ENCODE measurements at regions not wholly inside any gene's neighbourhood (a gene's known extent, or its start where the extent isn't known, plus 50 kb on each side); places are given as distances from the start of the nearest gene placed in this dataset.
"Not testable (repeated sequence)": the region's sequence is repeated elsewhere in the genome, so short reads cannot be mapped to it uniquely, and the experiment has no call there.

- WGBS, 10 experiments = 10 to 93% (median 67%) methylated on average over 3 to 5 of the region's 6 CpGs; no CpG with 5 or more reads in 5 of the 10 experiments
- H3K4me3 ChIP-seq = no peak overlapping the region
- H3K27ac ChIP-seq = no peak overlapping the region
- ATAC-seq (replicated peaks in 6 of 8) = peak in 2 of 8 experiments; percentile 43 to 58
- H3K4me1 ChIP-seq (replicated peaks in 1 of 2) = peaks cover 0 to 6% of the 10 kb centered on the region in 2 donors
- in situ Hi-C loops (cut with MboI; ENCODE audit: low pct_unique_long_range_greater_than_20kb in 2 of 9, low sequenced_read_pairs in 9 of 9, unreplicated experiment in 9 of 9) = no loop called here
Measured at GRCh38 chr4:188434643-188435042, 295.4 kb downstream of the TRIML1 start.

- Histone ChIP-seq H3K4me1 (replicated peaks in 1 of 2) (peaks cover 0 to 6% of the 10 kb centered on the region in 2 donors), H3K4me3 (no peak overlapping the region), H3K27ac (no peak overlapping the region)
- 20 to 100% (median 84%) methylated on average over 1 to 4 of the region's 4 CpGs for WGBS, 10 experiments
- in situ Hi-C loops (cut with MboI; ENCODE audit: low pct_unique_long_range_greater_than_20kb in 2 of 9, low sequenced_read_pairs in 9 of 9, unreplicated experiment in 9 of 9) = no loop called here
- no peak for ATAC-seq (replicated peaks in 6 of 8)
Measured at GRCh38 chr4:188435381-188435780, 296.1 kb downstream of the TRIML1 start.

- WGBS, 10 experiments = 0 to 100% (median 60%) methylated on average over 1 to 5 of the region's 5 CpGs; no CpG with 5 or more reads in 2 of the 10 experiments
- Histone ChIP-seq H3K4me1 (replicated peaks in 1 of 2) (peaks cover 0 to 6% of the 10 kb centered on the region in 2 donors), H3K4me3 (no peak overlapping the region), H3K27ac (no peak overlapping the region)
- in situ Hi-C loops (cut with MboI; ENCODE audit: low pct_unique_long_range_greater_than_20kb in 2 of 9, low sequenced_read_pairs in 9 of 9, unreplicated experiment in 9 of 9) = no loop called here
- ATAC-seq (replicated peaks in 6 of 8) = no peak
Measured at GRCh38 chr4:188437535-188437934, 298.3 kb downstream of the TRIML1 start.

- 10 to 100% (median 80%) methylated on average over 1 to 5 of the region's 5 CpGs; no CpG with 5 or more reads in 1 of the 10 experiments for WGBS, 10 experiments
- H3K27ac ChIP-seq; H3K4me1 ChIP-seq (replicated peaks in 1 of 2); in situ Hi-C loops (cut with MboI; ENCODE audit: low pct_unique_long_range_greater_than_20kb in 2 of 9, low sequenced_read_pairs in 9 of 9, unreplicated experiment in 9 of 9); ATAC-seq (replicated peaks in 6 of 8); H3K4me3 ChIP-seq: not testable (repeated sequence)
Measured at GRCh38 chr4:188438391-188438824, 299.2 kb downstream of the TRIML1 start.

- no peak overlapping the region for H3K27ac ChIP-seq
- peaks cover 0 to 6% of the 10 kb centered on the region in 2 donors for H3K4me1 ChIP-seq (replicated peaks in 1 of 2)
- no peak overlapping the region for H3K4me3 ChIP-seq
- ATAC-seq (replicated peaks in 6 of 8) = peak in 3 of 8 experiments; percentile 47 to 99 (median 50)
- in situ Hi-C loops (cut with MboI; ENCODE audit: low pct_unique_long_range_greater_than_20kb in 2 of 9, low sequenced_read_pairs in 9 of 9, unreplicated experiment in 9 of 9) = no loop called here
- WGBS, 10 experiments = 50 to 100% (median 87%) methylated on average over 1 to 4 of the region's 6 CpGs; no CpG with 5 or more reads in 4 of the 10 experiments
Measured at GRCh38 chr4:188439641-188440311, 300.5 kb downstream of the TRIML1 start.

GRCh38 chr4:188444500-188444899 lies 305.3 kb downstream of the TRIML1 start:
- 70 to 100% (median 82%) methylated on average over 1 to 4 of the region's 4 CpGs; no CpG with 5 or more reads in 4 of the 10 experiments for WGBS, 10 experiments
- ATAC-seq (replicated peaks in 6 of 8) = no peak
- Histone ChIP-seq H3K27ac (no peak overlapping the region), H3K4me3 (no peak overlapping the region), H3K4me1 (replicated peaks in 1 of 2) (no peaks in the 10 kb centered on the region)
- in situ Hi-C loops (cut with MboI; ENCODE audit: low pct_unique_long_range_greater_than_20kb in 2 of 9, low sequenced_read_pairs in 9 of 9, unreplicated experiment in 9 of 9) = no loop called here

GRCh38 chr4:188448996-188449395 lies 309.8 kb downstream of the TRIML1 start:
- in situ Hi-C loops (cut with MboI; ENCODE audit: low pct_unique_long_range_greater_than_20kb in 2 of 9, low sequenced_read_pairs in 9 of 9, unreplicated experiment in 9 of 9); ATAC-seq (replicated peaks in 6 of 8): not testable (repeated sequence)
- WGBS, 10 experiments = 38 to 100% (median 60%) methylated on average over 1 to 2 of the region's 4 CpGs; no CpG with 5 or more reads in 7 of the 10 experiments

GRCh38 chr4:188450571-188450970 lies 311.3 kb downstream of the TRIML1 start:
- H3K27ac ChIP-seq = no peak overlapping the region
- WGBS, 10 experiments = 0 to 100% (median 39%) methylated on average over 1 to 3 of the region's 3 CpGs; no CpG with 5 or more reads in 1 of the 10 experiments

More at GRCh38 chr4:188448996-188449395, 309.8 kb downstream of the TRIML1 start:
- H3K4me3 ChIP-seq, H3K27ac ChIP-seq: not testable (repeated sequence)
- peaks cover 0 to 22% of the 10 kb centered on the region in 2 donors for H3K4me1 ChIP-seq (replicated peaks in 1 of 2)

GRCh38 chr4:188452097-188452496 lies 312.9 kb downstream of the TRIML1 start:
- in situ Hi-C loops (cut with MboI; ENCODE audit: low pct_unique_long_range_greater_than_20kb in 2 of 9, low sequenced_read_pairs in 9 of 9, unreplicated experiment in 9 of 9) = no loop called here
- no peak overlapping the region for H3K4me3 ChIP-seq
- no peak overlapping the region for H3K27ac ChIP-seq
- ATAC-seq (replicated peaks in 6 of 8) = no peak
- 7 to 66% (median 45%) methylated on average over 1 to 9 of the region's 11 CpGs; no CpG with 5 or more reads in 1 of the 10 experiments for WGBS, 10 experiments
- H3K4me1 ChIP-seq (replicated peaks in 1 of 2) = peaks cover 9 to 22% of the 10 kb centered on the region in 2 donors

More at GRCh38 chr4:188450571-188450970, 311.3 kb downstream of the TRIML1 start:
- peaks cover 6 to 22% of the 10 kb centered on the region in 2 donors for H3K4me1 ChIP-seq (replicated peaks in 1 of 2)
- in situ Hi-C loops (cut with MboI; ENCODE audit: low pct_unique_long_range_greater_than_20kb in 2 of 9, low sequenced_read_pairs in 9 of 9, unreplicated experiment in 9 of 9) = no loop called here
- ATAC-seq (replicated peaks in 6 of 8) = no peak
- H3K4me3 ChIP-seq = no peak overlapping the region

- WGBS, 10 experiments = 19 to 40% (median 34%) methylated on average over 1 to 5 of the region's 5 CpGs; no CpG with 5 or more reads in 5 of the 10 experiments
- Histone ChIP-seq H3K4me1 (replicated peaks in 1 of 2) (peaks cover 9 to 22% of the 10 kb centered on the region in 2 donors), H3K27ac (peak overlapping the region in 1 of 2 donors; percentile 67), H3K4me3 (peak overlapping the region in 3 of 5 donors; percentile 42 to 59 (median 54))
- in situ Hi-C loops (cut with MboI; ENCODE audit: low pct_unique_long_range_greater_than_20kb in 2 of 9, low sequenced_read_pairs in 9 of 9, unreplicated experiment in 9 of 9) = no loop called here
- peak in 5 of 8 experiments; percentile 25 to 61 (median 48) for ATAC-seq (replicated peaks in 6 of 8)
Measured at GRCh38 chr4:188454575-188454974, 315.3 kb downstream of the TRIML1 start.

GRCh38 chr4:188455062-188455752 lies 316.0 kb downstream of the TRIML1 start:
- in situ Hi-C loops (cut with MboI; ENCODE audit: low pct_unique_long_range_greater_than_20kb in 2 of 9, low sequenced_read_pairs in 9 of 9, unreplicated experiment in 9 of 9) = no loop called here
- WGBS, 10 experiments = 26 to 100% (median 70%) methylated on average over 1 to 6 of the region's 6 CpGs
- H3K27ac ChIP-seq = peak overlapping the region in 1 of 2 donors; percentile 67
- H3K4me1 ChIP-seq (replicated peaks in 1 of 2) = peaks cover 9 to 20% of the 10 kb centered on the region in 2 donors
- peak in 3 of 8 experiments; percentile 45 to 81 (median 59) for ATAC-seq (replicated peaks in 6 of 8)
- peak overlapping the region in 3 of 5 donors; percentile 42 to 59 (median 54) for H3K4me3 ChIP-seq

GRCh38 chr4:188459381-188459780 lies 320.1 kb downstream of the TRIML1 start:
- peaks cover 0 to 9% of the 10 kb centered on the region in 2 donors for H3K4me1 ChIP-seq (replicated peaks in 1 of 2)
- no peak overlapping the region for H3K4me3 ChIP-seq
- no peak for ATAC-seq (replicated peaks in 6 of 8)
- in situ Hi-C loops (cut with MboI; ENCODE audit: low pct_unique_long_range_greater_than_20kb in 2 of 9, low sequenced_read_pairs in 9 of 9, unreplicated experiment in 9 of 9) = no loop called here
- WGBS, 10 experiments = 0 to 100% (median 94%) methylated on average over 1 of the region's 1 CpG; no CpG with 5 or more reads in 4 of the 10 experiments
- no peak overlapping the region for H3K27ac ChIP-seq

- in situ Hi-C loops (cut with MboI; ENCODE audit: low pct_unique_long_range_greater_than_20kb in 2 of 9, low sequenced_read_pairs in 9 of 9, unreplicated experiment in 9 of 9) = no loop called here
Measured at GRCh38 chr4:188463909-188464308, 324.7 kb downstream of the TRIML1 start.

More at GRCh38 chr4:188463909-188464308, 324.7 kb downstream of the TRIML1 start:
- H3K4me3 ChIP-seq = no peak overlapping the region
- no peak for ATAC-seq (replicated peaks in 6 of 8)
- H3K27ac ChIP-seq = no peak overlapping the region
- WGBS, 10 experiments = 27 to 100% (median 71%) methylated on average over 1 to 2 of the region's 2 CpGs; no CpG with 5 or more reads in 4 of the 10 experiments
- no peaks in the 10 kb centered on the region for H3K4me1 ChIP-seq (replicated peaks in 1 of 2)

All from motor neuron (in vitro differentiated cells).